HG02763 (cell line): ENCODE measurements at regions not wholly inside any gene's neighbourhood (a gene's known extent, or its start where the extent isn't known, plus 50 kb on each side); places are given as distances from the start of the nearest gene placed in this dataset.
"Not testable (repeated sequence)": the region's sequence is repeated elsewhere in the genome, so short reads cannot be mapped to it uniquely, and the experiment has no call there.

Experiments used
- ATAC-seq: cut with Tn5 transposase; IDR thresholded peaks from one replicate; pipeline ENCODE4 v1.9.1; 2021; ENCODE audit warnings: mild to moderate bottlenecking, moderate library complexity; ENCODE audit not compliant: unreplicated experiment

GRCh38 chr7:156020566-156020965 is 208.3 kb upstream of the SHH start:
- no peak for ATAC-seq

GRCh38 chr7:156019776-156020565 is 207.7 kb upstream of the SHH start:
- ATAC-seq, result no peak

- ATAC-seq, result no peak
Measured at GRCh38 chr7:156019308-156019707, 207.0 kb upstream of the SHH start.

GRCh38 chr7:156017916-156018700 is 205.8 kb upstream of the SHH start:
- no peak for ATAC-seq

- ATAC-seq, result no peak
Measured at GRCh38 chr7:156017431-156017830, 205.2 kb upstream of the SHH start.

GRCh38 chr7:156015237-156016020 is 203.2 kb upstream of the SHH start:
- no peak for ATAC-seq

- no peak for ATAC-seq
Measured at GRCh38 chr7:156014808-156015207, 202.5 kb upstream of the SHH start.

- no peak for ATAC-seq
Measured at GRCh38 chr7:156014201-156014600, 201.9 kb upstream of the SHH start.

- ATAC-seq, result no peak
Measured at GRCh38 chr7:156012412-156012811, 200.1 kb upstream of the SHH start.

- ATAC-seq, result no peak
Measured at GRCh38 chr7:156009569-156009968, 197.3 kb upstream of the SHH start.

- not testable (repeated sequence) for ATAC-seq
Measured at GRCh38 chr7:156006876-156007275, 194.6 kb upstream of the SHH start.

- ATAC-seq, result no peak
Measured at GRCh38 chr7:156006024-156006423, 193.8 kb upstream of the SHH start.

GRCh38 chr7:156005202-156005691 is 193.0 kb upstream of the SHH start:
- ATAC-seq, result no peak

- ATAC-seq, result no peak
Measured at GRCh38 chr7:156004265-156005201, 192.3 kb upstream of the SHH start.

GRCh38 chr7:156003220-156004162 is 191.2 kb upstream of the SHH start:
- no peak for ATAC-seq

- no peak for ATAC-seq
Measured at GRCh38 chr7:156002362-156003066, 190.3 kb upstream of the SHH start.

GRCh38 chr7:156001496-156002260 is 189.4 kb upstream of the SHH start:
- no peak for ATAC-seq
